T-helper 1 cell treated with Interleukin-12 subunit alpha and Interleukin-12 subunit beta and Interleukin-4 antibody, amounts not matched to agents 30 ng/mL and 1 ng/mL, for 36 hours (primary cell): ENCODE measurements at regions not wholly inside any gene's neighbourhood (a gene's known extent, or its start where the extent isn't known, plus 50 kb on each side); places are given as distances from the start of the nearest gene placed in this dataset.

ENCODE experiments used
- intact Hi-C: fragments of 100-400 bp; cut with micrococcal nuclease; formaldehyde crosslinking; loops from one replicate; pipeline ENCODE4 v1.15.1; 2024

- intact Hi-C loops: no loop called here
Observed at GRCh38 chr9:73219985-73220626, 68.4 kb downstream of the ANXA1 start.

GRCh38 chr9:73223594-73223993 lies 71.9 kb downstream of the ANXA1 start:
- intact Hi-C loops: no loop called here

GRCh38 chr9:73229543-73229942 lies 77.9 kb downstream of the ANXA1 start:
- intact Hi-C loops: no loop called here

DNA sequence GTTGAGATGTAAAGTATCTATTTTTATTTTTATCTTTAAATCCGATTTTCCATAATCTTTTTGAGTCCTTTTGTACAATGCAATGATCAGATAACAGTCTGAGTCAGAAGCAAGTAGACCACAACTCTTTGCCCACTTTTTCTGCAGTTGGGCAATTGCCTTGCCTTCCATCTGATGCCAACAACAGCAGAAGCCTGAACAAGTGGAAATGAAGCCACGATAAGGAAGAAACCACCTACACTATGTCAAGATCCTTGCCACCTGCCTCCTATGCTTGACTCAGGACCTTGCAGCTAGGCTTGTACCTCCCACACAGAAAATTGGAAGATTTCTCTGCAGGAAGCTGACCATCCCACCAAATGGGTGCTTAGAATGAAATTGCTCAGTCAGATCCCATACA lies 78.6 kb downstream of the ANXA1 start:
- intact Hi-C loops: no loop called here

DNA sequence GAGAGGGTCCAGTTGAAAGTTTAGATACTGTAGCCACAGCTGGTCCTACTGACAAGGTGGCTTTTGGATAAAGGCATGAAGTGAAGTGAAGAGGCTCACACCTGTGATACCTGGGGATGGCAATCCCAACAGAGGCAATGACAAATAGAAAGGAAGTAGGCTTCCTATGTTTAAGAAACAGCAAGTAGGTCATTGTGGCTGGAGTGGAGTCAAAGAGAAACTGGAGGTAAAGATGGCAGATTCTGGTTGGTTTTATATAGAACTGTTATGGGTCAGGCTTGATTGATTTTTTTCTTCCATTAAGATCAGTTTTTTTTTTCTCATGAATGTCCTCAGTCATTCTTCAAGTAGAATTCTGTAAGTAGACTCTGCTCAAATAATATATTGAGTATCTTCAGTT lies 79.5 kb downstream of the ANXA1 start:
- intact Hi-C loops: no loop called here

GRCh38 chr9:73233359-73234007 lies 81.8 kb downstream of the ANXA1 start:
- intact Hi-C loops: no loop called here

GRCh38 chr9:73234008-73234360 lies 82.3 kb downstream of the ANXA1 start:
- intact Hi-C loops: no loop called here

GRCh38 chr9:73237140-73237539 lies 85.5 kb downstream of the ANXA1 start:
- intact Hi-C loops: no loop called here

GRCh38 chr9:73239570-73240265 lies 88.1 kb downstream of the ANXA1 start:
- intact Hi-C loops: no loop called here

DNA sequence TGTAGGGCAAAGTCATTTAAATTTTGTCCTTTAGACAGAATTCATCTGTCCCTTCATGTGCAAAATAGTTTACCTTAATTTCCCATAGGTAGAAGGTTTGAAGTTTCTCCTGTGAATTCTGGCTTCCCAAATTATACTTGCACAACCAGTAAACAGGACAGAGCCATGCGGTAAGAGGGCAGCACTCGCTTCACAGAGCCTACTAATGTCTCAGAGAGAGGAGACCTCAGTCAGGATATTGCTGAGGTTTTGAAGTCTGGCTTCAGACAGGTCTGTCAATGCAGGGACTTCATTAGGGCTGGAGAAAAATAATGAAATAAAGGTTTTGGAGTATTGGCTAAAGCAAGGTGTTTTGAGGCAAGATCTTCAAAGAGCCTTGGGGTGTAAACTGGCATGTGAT lies 91.4 kb downstream of the ANXA1 start:
- intact Hi-C loops: no loop called here

DNA sequence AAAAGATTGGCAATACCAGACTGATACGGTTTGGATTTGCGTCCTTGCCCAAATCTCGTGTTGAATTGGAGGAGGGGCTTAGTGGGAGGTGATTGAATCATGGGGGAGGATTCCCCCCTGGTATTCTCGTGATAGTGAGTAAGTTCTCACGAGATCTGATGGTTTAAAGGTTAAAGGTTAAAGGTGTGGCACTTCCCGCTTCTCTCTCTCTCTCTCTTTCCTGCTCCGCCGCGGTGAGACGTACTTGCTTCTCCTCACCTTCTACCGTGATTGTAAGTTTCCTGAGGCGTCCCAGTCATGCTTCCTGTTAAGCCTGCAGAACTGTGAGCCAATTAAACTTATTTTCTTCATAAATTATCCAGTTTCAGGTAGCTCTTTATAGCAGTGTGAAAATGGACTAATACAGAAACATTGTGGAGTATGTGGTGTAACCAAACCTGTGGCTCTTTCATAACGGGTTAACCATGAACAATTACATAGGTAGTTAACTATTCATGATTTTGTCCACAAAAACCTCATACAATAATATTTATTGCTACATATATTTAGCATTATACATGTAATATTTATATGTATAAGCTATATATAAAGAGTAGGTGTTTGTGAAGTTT lies 107.5 kb downstream of the ANXA1 start:
- intact Hi-C loops: no loop called here

DNA sequence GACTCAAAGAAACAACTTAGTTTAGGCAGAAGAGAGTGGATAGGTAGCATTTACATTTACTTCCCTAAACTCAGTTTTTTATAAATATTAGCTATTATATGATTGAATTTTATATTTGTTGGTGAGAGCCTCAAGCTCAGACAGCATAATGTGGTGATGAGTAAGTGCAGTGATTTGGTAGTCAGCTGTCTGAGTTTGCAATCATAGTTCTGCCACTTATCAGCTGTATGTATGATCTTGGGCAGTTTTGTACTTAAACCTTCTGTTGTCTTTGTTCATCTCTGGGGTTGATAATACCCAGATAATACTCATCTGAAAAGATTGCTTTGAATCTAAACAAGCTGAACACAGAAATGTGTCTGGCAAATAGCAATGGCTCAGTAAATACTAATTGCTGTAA lies 108.8 kb downstream of the ANXA1 start:
- intact Hi-C loops: no loop called here

GRCh38 chr9:73264631-73265030 lies 113.0 kb downstream of the ANXA1 start:
- intact Hi-C loops: no loop called here

- intact Hi-C loops: no loop called here
Observed at GRCh38 chr9:73265876-73266275, 114.2 kb downstream of the ANXA1 start.

DNA sequence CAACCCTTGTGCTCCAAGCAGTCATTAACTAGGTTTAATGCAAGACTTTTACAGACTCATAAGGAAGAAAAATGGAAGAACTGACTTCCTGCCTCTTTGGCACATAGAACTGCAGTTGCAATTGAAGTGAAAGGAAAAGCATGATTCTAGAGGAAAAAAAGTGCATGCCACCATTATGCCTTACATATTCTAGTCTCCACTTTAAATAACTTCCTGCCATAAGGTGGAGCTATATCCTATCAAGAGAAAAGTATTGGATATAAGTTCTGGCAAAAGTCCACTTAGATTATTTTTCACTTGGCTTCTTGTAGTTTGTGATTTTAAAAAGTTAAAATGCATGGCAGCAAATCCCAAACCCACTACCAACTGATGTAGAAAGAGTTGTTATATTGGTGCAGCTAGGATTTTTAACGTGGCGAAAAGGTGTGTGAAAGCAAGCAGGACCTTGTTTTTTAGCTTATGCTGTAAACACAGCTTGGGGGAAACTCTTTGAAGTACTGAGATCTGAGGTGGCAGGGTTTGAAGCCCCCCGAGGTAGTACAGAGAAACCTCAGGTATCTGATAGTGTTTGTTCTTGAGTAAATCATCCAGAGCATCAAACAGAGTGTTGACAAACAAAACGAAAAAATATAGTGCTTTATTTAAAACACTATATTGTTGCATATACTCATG lies 117.9 kb downstream of the ANXA1 start:
- intact Hi-C loops: no loop called here

DNA sequence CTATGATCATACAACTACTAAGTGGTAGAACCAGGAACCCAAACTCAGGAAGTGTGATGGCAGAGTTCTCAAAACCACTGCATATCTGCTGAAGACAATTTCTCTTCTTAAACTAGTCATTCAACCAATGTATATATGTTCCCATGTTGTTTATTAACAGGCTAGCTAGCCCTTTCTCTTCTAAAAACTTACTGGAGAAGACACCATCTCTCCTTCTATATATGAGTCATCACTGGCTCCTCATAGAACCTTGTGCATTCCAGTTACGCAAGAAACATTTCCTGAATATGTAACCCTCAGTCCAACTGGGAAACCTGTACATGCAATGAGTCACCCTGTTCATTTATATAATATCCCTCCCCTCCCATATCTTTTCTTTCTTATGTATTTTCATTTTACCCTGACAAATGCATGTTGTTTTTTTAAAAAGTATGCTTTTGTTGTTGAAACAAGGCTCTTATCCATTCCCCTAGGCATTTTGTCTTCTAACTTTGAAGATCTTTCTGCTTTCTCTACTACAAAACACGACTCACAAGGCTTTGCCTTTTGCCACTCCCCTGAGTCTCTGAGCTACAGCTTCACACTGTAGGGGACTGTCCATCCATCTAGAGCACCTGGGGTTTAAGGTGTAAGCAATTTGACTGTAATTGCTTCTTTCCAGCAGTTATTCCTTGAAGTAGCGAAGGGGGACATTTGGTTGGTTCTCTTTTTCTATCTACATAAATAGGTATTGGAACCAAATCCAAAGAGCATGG lies 119.5 kb downstream of the ANXA1 start:
- intact Hi-C loops: no loop called here

- intact Hi-C loops: no loop called here
Observed at GRCh38 chr9:73280113-73280512, 128.4 kb downstream of the ANXA1 start.

DNA sequence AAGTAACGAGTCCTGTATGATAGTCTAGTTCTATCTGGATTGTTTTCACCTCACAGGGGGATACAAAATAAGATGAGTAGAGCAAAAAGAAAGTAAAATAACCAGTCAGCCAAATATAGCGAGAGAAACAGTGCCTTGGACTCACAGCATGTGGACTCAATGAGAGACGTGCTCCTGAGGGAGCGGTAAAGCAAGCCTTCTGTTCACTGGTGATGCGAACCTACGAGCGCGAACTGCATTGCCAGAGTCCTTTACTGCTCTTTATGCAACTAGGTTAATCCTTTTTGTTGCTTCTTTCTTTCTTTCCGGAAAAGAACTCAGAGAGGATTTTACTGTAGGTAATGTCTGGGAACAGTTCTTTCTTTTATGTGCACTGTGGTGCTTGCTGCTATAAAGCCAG lies 132.7 kb downstream of the ANXA1 start:
- intact Hi-C loops: no loop called here

DNA sequence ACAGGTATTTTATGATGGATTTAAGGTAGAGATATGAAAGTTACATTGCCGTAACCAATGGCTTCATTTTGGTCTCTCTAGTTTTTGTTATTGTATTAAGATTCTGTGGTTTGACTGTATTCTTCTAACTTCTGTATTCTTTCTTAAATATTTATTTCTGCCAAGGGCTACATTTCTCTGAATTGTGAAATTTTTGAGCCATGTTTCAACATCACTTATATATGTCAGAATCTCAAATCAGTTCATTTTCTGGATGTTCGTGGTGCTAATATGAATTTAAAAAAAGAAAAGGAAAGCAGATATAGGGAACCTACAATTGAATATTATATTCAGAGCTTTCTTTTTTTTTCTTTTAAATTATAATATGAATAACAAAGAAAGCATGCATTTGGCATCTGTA lies 142.7 kb downstream of the ANXA1 start:
- intact Hi-C loops: no loop called here

DNA sequence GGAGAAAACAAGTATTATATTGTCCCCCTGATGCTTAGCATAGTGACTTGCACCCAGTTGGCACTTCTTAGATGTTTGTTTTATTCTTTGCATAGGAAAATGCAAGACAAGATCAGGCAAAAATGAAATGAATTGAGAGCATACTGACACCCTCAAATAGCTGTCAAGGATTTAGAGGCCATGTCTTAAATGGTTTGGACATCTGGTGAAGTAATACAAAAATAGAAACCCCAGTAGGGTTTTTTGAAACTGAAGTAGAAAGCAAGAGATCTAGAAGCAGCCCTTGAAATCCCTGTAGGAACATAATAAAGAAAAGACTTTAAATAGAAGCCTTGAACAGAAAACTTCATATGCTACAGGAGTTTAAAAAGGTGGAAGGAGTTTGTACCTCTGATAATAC lies 174.3 kb downstream of the ANXA1 start:
- intact Hi-C loops: no loop called here

DNA sequence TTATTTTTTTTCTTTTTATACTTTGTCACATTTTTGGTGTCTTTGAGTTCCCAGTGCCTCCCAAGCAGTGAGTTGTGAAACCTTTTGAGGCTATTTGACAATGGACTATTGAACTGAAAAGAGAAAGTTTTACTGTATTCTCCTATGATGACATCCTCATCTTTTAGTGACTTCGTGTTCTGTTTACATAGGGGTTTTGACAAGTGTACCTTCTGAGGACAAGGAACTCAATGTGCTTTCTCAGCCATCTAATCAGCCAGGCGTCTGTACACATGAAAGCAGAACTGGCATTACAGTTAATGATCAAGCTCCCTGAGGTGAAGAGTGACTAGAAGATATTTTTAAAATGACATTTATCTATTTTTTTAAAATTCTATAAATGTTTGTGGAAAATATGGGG lies 175.5 kb downstream of the ANXA1 start:
- intact Hi-C loops: no loop called here
